ENCODE measurements at regions not wholly inside any gene's neighbourhood (a gene's known extent, or its start where the extent isn't known, plus 50 kb on each side); places are given as distances from the start of the nearest gene placed in this dataset.

- peaks cover 4% of the 10 kb centered on the region for H3K4me1 Mint-ChIP-seq
- no peaks in the 10 kb centered on the region for H3K27me3 Mint-ChIP-seq
- H3K36me3 Mint-ChIP-seq: no peaks in the 10 kb centered on the region
- H3K27ac Mint-ChIP-seq: no peak overlapping the region
- H3K9me3 Mint-ChIP-seq: no peaks in the 10 kb centered on the region
- no peak overlapping the region for H3K4me3 Mint-ChIP-seq
Measured at GRCh38 chr20:52785679-52786078, 186.5 kb upstream of the TSHZ2 start.

- no peaks in the 10 kb centered on the region for H3K36me3 Mint-ChIP-seq
- no peak overlapping the region for H3K27ac Mint-ChIP-seq
- no peak overlapping the region for H3K4me3 Mint-ChIP-seq
- H3K4me1 Mint-ChIP-seq: peaks cover 4% of the 10 kb centered on the region
- H3K9me3 Mint-ChIP-seq: no peaks in the 10 kb centered on the region
- H3K27me3 Mint-ChIP-seq: no peaks in the 10 kb centered on the region
Measured at GRCh38 chr20:52783769-52784168, 188.4 kb upstream of the TSHZ2 start.

GRCh38 chr20:52780462-52780861 is 191.7 kb upstream of the TSHZ2 start:
- Mint-ChIP-seq H3K4me1 (peaks cover 4% of the 10 kb centered on the region), H3K9me3 (no peaks in the 10 kb centered on the region), H3K27me3 (no peaks in the 10 kb centered on the region), H3K36me3 (no peaks in the 10 kb centered on the region), H3K4me3 (no peak overlapping the region), H3K27ac (no peak overlapping the region)

- H3K27ac Mint-ChIP-seq: no peak overlapping the region
- H3K4me3 Mint-ChIP-seq: no peak overlapping the region
- peaks cover 4% of the 10 kb centered on the region for H3K4me1 Mint-ChIP-seq
- no peaks in the 10 kb centered on the region for H3K9me3 Mint-ChIP-seq
- no peaks in the 10 kb centered on the region for H3K27me3 Mint-ChIP-seq
- no peaks in the 10 kb centered on the region for H3K36me3 Mint-ChIP-seq
Measured at GRCh38 chr20:52779125-52779524, 193.0 kb upstream of the TSHZ2 start.

- Mint-ChIP-seq H3K4me1 (no peaks in the 10 kb centered on the region), H3K36me3 (no peaks in the 10 kb centered on the region), H3K4me3 (no peak overlapping the region), H3K9me3 (no peaks in the 10 kb centered on the region), H3K27me3 (no peaks in the 10 kb centered on the region), H3K27ac (no peak overlapping the region)
Measured at GRCh38 chr20:52777171-52777570, 195.0 kb upstream of the TSHZ2 start.

- Mint-ChIP-seq H3K4me1 (no peaks in the 10 kb centered on the region), H3K9me3 (no peaks in the 10 kb centered on the region), H3K27ac (no peak overlapping the region), H3K27me3 (no peaks in the 10 kb centered on the region), H3K36me3 (no peaks in the 10 kb centered on the region), H3K4me3 (no peak overlapping the region)
Measured at GRCh38 chr20:52775786-52776185, 196.4 kb upstream of the TSHZ2 start.

GRCh38 chr20:52768694-52769093 is 203.5 kb upstream of the TSHZ2 start:
- no peaks in the 10 kb centered on the region for H3K9me3 Mint-ChIP-seq

GRCh38 chr20:52766645-52767435 is 205.3 kb upstream of the TSHZ2 start:
- Mint-ChIP-seq H3K4me3 (no peak overlapping the region), H3K9me3 (no peaks in the 10 kb centered on the region), H3K27ac (no peak overlapping the region), H3K27me3 (no peaks in the 10 kb centered on the region), H3K4me1 (no peaks in the 10 kb centered on the region), H3K36me3 (no peaks in the 10 kb centered on the region)

More at GRCh38 chr20:52768694-52769093, 203.5 kb upstream of the TSHZ2 start:
- Mint-ChIP-seq H3K27ac (no peak overlapping the region), H3K4me3 (no peak overlapping the region), H3K36me3 (no peaks in the 10 kb centered on the region), H3K27me3 (no peaks in the 10 kb centered on the region), H3K4me1 (no peaks in the 10 kb centered on the region)

- Mint-ChIP-seq H3K4me3 (no peak overlapping the region), H3K27me3 (no peaks in the 10 kb centered on the region), H3K9me3 (no peaks in the 10 kb centered on the region), H3K27ac (no peak overlapping the region), H3K36me3 (no peaks in the 10 kb centered on the region), H3K4me1 (no peaks in the 10 kb centered on the region)
Measured at GRCh38 chr20:52763321-52763853, 208.8 kb upstream of the TSHZ2 start.

GRCh38 chr20:52761867-52762266 is 210.3 kb upstream of the TSHZ2 start:
- Mint-ChIP-seq H3K36me3 (no peaks in the 10 kb centered on the region), H3K27ac (no peak overlapping the region), H3K4me1 (no peaks in the 10 kb centered on the region), H3K4me3 (no peak overlapping the region), H3K27me3 (no peaks in the 10 kb centered on the region), H3K9me3 (no peaks in the 10 kb centered on the region)

GRCh38 chr20:52760791-52761190 is 211.4 kb upstream of the TSHZ2 start:
- Mint-ChIP-seq H3K27ac (no peak overlapping the region), H3K27me3 (no peaks in the 10 kb centered on the region), H3K4me1 (no peaks in the 10 kb centered on the region), H3K36me3 (no peaks in the 10 kb centered on the region), H3K4me3 (no peak overlapping the region), H3K9me3 (no peaks in the 10 kb centered on the region)

- Mint-ChIP-seq H3K4me3 (no peak overlapping the region), H3K27me3 (no peaks in the 10 kb centered on the region), H3K27ac (no peak overlapping the region), H3K9me3 (no peaks in the 10 kb centered on the region), H3K36me3 (no peaks in the 10 kb centered on the region), H3K4me1 (no peaks in the 10 kb centered on the region)
Measured at GRCh38 chr20:52757411-52757810, 214.7 kb upstream of the TSHZ2 start.

GRCh38 chr20:52755744-52756143 is 216.4 kb upstream of the TSHZ2 start:
- Mint-ChIP-seq H3K27me3 (no peaks in the 10 kb centered on the region), H3K36me3 (no peaks in the 10 kb centered on the region), H3K9me3 (no peaks in the 10 kb centered on the region), H3K27ac (no peak overlapping the region), H3K4me1 (no peaks in the 10 kb centered on the region), H3K4me3 (no peak overlapping the region)

- H3K27ac Mint-ChIP-seq: no peak overlapping the region
- no peaks in the 10 kb centered on the region for H3K9me3 Mint-ChIP-seq
- H3K27me3 Mint-ChIP-seq: no peaks in the 10 kb centered on the region
- H3K4me1 Mint-ChIP-seq: no peaks in the 10 kb centered on the region
- no peaks in the 10 kb centered on the region for H3K36me3 Mint-ChIP-seq
- no peak overlapping the region for H3K4me3 Mint-ChIP-seq
Measured at GRCh38 chr20:52754366-52754765, 217.8 kb upstream of the TSHZ2 start.

- no peaks in the 10 kb centered on the region for H3K27me3 Mint-ChIP-seq
- H3K4me3 Mint-ChIP-seq: no peak overlapping the region
- no peak overlapping the region for H3K27ac Mint-ChIP-seq
- no peaks in the 10 kb centered on the region for H3K36me3 Mint-ChIP-seq
- H3K4me1 Mint-ChIP-seq: no peaks in the 10 kb centered on the region
- H3K9me3 Mint-ChIP-seq: no peaks in the 10 kb centered on the region
Measured at GRCh38 chr20:52752023-52752422, 220.1 kb upstream of the TSHZ2 start.

GRCh38 chr20:52751571-52751970 is 220.6 kb upstream of the TSHZ2 start:
- Mint-ChIP-seq H3K27ac (no peak overlapping the region), H3K36me3 (no peaks in the 10 kb centered on the region), H3K27me3 (no peaks in the 10 kb centered on the region), H3K4me3 (no peak overlapping the region), H3K9me3 (no peaks in the 10 kb centered on the region), H3K4me1 (no peaks in the 10 kb centered on the region)

- Mint-ChIP-seq H3K9me3 (no peaks in the 10 kb centered on the region), H3K27ac (no peak overlapping the region), H3K4me3 (no peak overlapping the region), H3K4me1 (no peaks in the 10 kb centered on the region), H3K27me3 (no peaks in the 10 kb centered on the region), H3K36me3 (no peaks in the 10 kb centered on the region)
Measured at GRCh38 chr20:52749938-52750337, 222.2 kb upstream of the TSHZ2 start.
